ENCODE measurements at regions not wholly inside any gene's neighbourhood (a gene's known extent, or its start where the extent isn't known, plus 50 kb on each side); places are given as distances from the start of the nearest gene placed in this dataset.

GRCh38 chr3:194959217-194959616 is 273.5 kb downstream of the FAM43A start:
- TF ChIP-seq ZNF473 (tag by site-specific recombination; IDR thresholded peaks at IDR 0.05) = no peak
- TF ChIP-seq, protein P1, sequence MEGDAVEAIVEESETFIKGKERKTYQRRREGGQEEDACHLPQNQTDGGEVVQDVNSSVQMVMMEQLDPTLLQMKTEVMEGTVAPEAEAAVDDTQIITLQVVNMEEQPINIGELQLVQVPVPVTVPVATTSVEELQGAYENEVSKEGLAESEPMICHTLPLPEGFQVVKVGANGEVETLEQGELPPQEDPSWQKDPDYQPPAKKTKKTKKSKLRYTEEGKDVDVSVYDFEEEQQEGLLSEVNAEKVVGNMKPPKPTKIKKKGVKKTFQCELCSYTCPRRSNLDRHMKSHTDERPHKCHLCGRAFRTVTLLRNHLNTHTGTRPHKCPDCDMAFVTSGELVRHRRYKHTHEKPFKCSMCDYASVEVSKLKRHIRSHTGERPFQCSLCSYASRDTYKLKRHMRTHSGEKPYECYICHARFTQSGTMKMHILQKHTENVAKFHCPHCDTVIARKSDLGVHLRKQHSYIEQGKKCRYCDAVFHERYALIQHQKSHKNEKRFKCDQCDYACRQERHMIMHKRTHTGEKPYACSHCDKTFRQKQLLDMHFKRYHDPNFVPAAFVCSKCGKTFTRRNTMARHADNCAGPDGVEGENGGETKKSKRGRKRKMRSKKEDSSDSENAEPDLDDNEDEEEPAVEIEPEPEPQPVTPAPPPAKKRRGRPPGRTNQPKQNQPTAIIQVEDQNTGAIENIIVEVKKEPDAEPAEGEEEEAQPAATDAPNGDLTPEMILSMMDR (tag by site-specific recombination; IDR thresholded peaks at IDR 0.05) = no peak
- no peak for TF ChIP-seq ZIC2 (tag by site-specific recombination; IDR thresholded peaks at IDR 0.05)
- TF ChIP-seq ZNF747 (tag by site-specific recombination; IDR thresholded peaks at IDR 0.05) = no peak
- TF ChIP-seq ZBTB26 (tag by site-specific recombination; optimal IDR thresholded peaks at IDR 0.05) = no peak
- TF ChIP-seq ZNF510 (tag by site-specific recombination; IDR thresholded peaks at IDR 0.05; ENCODE audit: insufficient replicate concordance) = no peak
- no peak for TF ChIP-seq ZFP69B (tag by site-specific recombination; IDR thresholded peaks at IDR 0.05)
- TF ChIP-seq, protein P2, sequence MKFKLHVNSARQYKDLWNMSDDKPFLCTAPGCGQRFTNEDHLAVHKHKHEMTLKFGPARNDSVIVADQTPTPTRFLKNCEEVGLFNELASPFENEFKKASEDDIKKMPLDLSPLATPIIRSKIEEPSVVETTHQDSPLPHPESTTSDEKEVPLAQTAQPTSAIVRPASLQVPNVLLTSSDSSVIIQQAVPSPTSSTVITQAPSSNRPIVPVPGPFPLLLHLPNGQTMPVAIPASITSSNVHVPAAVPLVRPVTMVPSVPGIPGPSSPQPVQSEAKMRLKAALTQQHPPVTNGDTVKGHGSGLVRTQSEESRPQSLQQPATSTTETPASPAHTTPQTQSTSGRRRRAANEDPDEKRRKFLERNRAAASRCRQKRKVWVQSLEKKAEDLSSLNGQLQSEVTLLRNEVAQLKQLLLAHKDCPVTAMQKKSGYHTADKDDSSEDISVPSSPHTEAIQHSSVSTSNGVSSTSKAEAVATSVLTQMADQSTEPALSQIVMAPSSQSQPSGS (tag by site-specific recombination; IDR thresholded peaks at IDR 0.05; ENCODE audit: low read depth) = no peak
